Breast epithelium (tissue), 3 donors: ENCODE measurements at regions not wholly inside any gene's neighbourhood (a gene's known extent, or its start where the extent isn't known, plus 50 kb on each side); places are given as distances from the start of the nearest gene placed in this dataset.
"Not testable (repeated sequence)": the region's sequence is repeated elsewhere in the genome, so short reads cannot be mapped to it uniquely, and the experiment has no call there.

Experiments used
- CTCF ChIP-seq, 3 donors: fragments of 450-650 bp; IDR thresholded peaks; one replicate each; pipeline ENCODE4 v1.5.1; 2016 to 2017; ENCODE audit warnings: antibody characterized with exemption in 3 of 3, mild to moderate bottlenecking in 3 of 3, moderate library complexity in 3 of 3
- POLR2AphosphoS5 ChIP-seq, 3 donors: sonication (generic); formaldehyde crosslinking; IDR thresholded peaks; one replicate each; pipeline ENCODE4 v1.6.1; 2017; ENCODE audit warnings: antibody characterized with exemption in 3 of 3

DNA sequence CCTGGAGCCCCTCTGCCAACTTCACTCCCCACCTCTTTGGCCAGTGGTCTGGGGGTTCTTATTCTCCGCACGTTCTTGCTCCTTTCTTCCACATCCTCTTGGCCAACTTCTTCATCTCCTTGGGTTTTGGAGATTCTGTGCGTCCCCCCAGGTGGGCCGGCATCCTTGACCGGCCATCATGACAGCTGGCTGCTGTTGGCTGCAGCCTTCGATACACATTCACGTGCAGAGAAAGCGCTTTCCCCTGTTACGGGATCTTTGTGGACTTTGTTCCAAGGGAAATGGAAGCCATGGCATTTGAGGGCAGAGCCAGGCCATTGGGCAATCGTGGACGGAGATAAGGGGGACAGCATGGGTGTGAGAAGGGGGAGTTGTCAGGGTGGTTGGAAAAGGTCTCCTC, 241.1 kb upstream of the HDAC4 start:
- not testable (repeated sequence) for TF ChIP-seq CTCF, POLR2AphosphoS5 (IDR thresholded peaks at IDR 0.05)
